K562 (cell line): ENCODE measurements at regions not wholly inside any gene's neighbourhood (a gene's known extent, or its start where the extent isn't known, plus 50 kb on each side); places are given as distances from the start of the nearest gene placed in this dataset.

Experiments used
- ATAC-seq: fragments of 200-7000 bp; cut with Tn5 transposase; 3 replicates; pipeline ENCODE4 v1.9.1; 2020; ENCODE audit warnings: moderate library complexity
- BruUV-seq: library from RNA; stranded (reverse); fragments of 400-500 nt; replicated peaks from 2 replicates; lab custom pipeline; 2021; lab: Mats Ljungman, UMichigan
- CTCF ChIA-PET: fragments of 300-600 bp; formaldehyde crosslinking; extraction: SDS; loops from one replicate; lab custom pipeline; 2021; ENCODE audit warnings: low intra/inter-chr PET ratio; lab: Yijun Ruan, JAX
- POLR2A ChIA-PET: fragments of 300-600, 350-650 bp; sonication (Branson Sonifier 250); formaldehyde crosslinking; extraction: SDS; loops from one replicate; lab custom pipeline; 2021; ENCODE audit warnings: antibody characterized with exemption, inconsistent platforms; lab: Yijun Ruan, JAX
- DNase-seq, 4 experiments: peaks; one replicate each; pipeline versions ENCODE4 v3.0.0 to v3.0.0-alpha.2; 2011 to 2018; ENCODE audit warnings: low spot score in 3 of 4, mixed read lengths in 3 of 4; ENCODE audit errors: extremely low read depth in 1 of 4
- FAIRE-seq: peaks from 2 replicates; lab custom pipeline; 2011; peaks lifted over from hg19 to GRCh38; lab: Jason Lieb, UNC
- H2AFZ ChIP-seq: 2 replicates; pipeline ENCODE4 v1.6.0; 2011; ENCODE audit warnings: low read depth, low read length, control low read depth, inconsistent platforms
- H3K27ac ChIP-seq: fragments of 200-600 bp; 3 replicates; pipeline ENCODE4 v1.8.0; 2011; ENCODE audit warnings: low read depth, mild to moderate bottlenecking, control low read depth, inconsistent platforms, low read length, moderate library complexity, mixed read lengths; ENCODE audit errors: extremely low read depth
- H3K27me3 ChIP-seq, 2 experiments: fragments of 300-600 bp in 1 of 2; 2 replicates in 1 of 2; 3 replicates in 1 of 2; pipeline versions ENCODE4 v1.6.0 to v1.8.0; 2011; ENCODE audit warnings: inconsistent platforms in 2 of 2, low read length in 2 of 2, mild to moderate bottlenecking in 1 of 2, mixed read lengths in 1 of 2, moderate library complexity in 1 of 2; ENCODE audit not compliant: control insufficient read depth in 2 of 2, insufficient read depth in 2 of 2
- H3K36me3 ChIP-seq: fragments of 300-600 bp; 3 replicates; pipeline ENCODE4 v1.8.0; 2011; ENCODE audit warnings: mild to moderate bottlenecking, low read length, inconsistent platforms; ENCODE audit not compliant: control insufficient read depth, insufficient read depth
- H3K4me1 ChIP-seq, 2 experiments: fragments of 200-600 bp in 1 of 2; replicated peaks in 1 of 2; 2 replicates in 1 of 2; 3 replicates in 1 of 2; pipeline versions ENCODE4 v1.5.1 to v1.8.0; 2011; ENCODE audit warnings: inconsistent platforms in 2 of 2, low read length in 2 of 2, mild to moderate bottlenecking in 1 of 2, mixed read lengths in 1 of 2, moderate library complexity in 1 of 2; ENCODE audit not compliant: control insufficient read depth in 2 of 2, insufficient read depth in 2 of 2
- H3K4me2 ChIP-seq: 2 replicates; pipeline ENCODE4 v1.6.1; 2011; ENCODE audit warnings: low read length, control low read depth, inconsistent platforms, mixed read lengths; ENCODE audit not compliant: insufficient read depth
- H3K4me3 ChIP-seq: fragments of 200-600 bp; sonication (generic), shearing (Covaris generic); 2 replicates; pipeline ENCODE4 v1.5.1; 2016; ENCODE audit warnings: control low read depth, inconsistent platforms
- H3K79me2 ChIP-seq: fragments of 200-600 bp; 3 replicates; pipeline ENCODE4 v1.8.0; 2011; ENCODE audit warnings: low read length, inconsistent platforms; ENCODE audit not compliant: control insufficient read depth, insufficient read depth
- H3K9ac ChIP-seq, 2 experiments: 2 replicates each; pipeline versions ENCODE4 v1.6.0 to v1.6.1; 2011; ENCODE audit warnings: low read depth in 2 of 2, low read length in 2 of 2, control low read depth in 1 of 2, inconsistent platforms in 1 of 2, mild to moderate bottlenecking in 1 of 2, mixed read lengths in 1 of 2; ENCODE audit not compliant: insufficient read depth in 1 of 2
- H3K9me1 ChIP-seq: one replicate; pipeline ENCODE4 v1.6.0; 2011; ENCODE audit warnings: inconsistent platforms, mild to moderate bottlenecking, low read length, moderate library complexity; ENCODE audit not compliant: control insufficient read depth, insufficient read depth
- H3K9me3 ChIP-seq: replicated peaks from 2 replicates; pipeline ENCODE4 v1.5.1; 2011; ENCODE audit warnings: low read depth, low read length, inconsistent platforms; ENCODE audit not compliant: control insufficient read depth, insufficient read depth
- H4K20me1 ChIP-seq: replicated peaks from 2 replicates; pipeline ENCODE4 v1.6.1; 2011; ENCODE audit warnings: low read length, inconsistent platforms, mixed read lengths; ENCODE audit not compliant: control insufficient read depth, insufficient read depth
- EP400 ChIP-seq: fragments of 450-650 bp; IDR thresholded peaks from 2 replicates; pipeline ENCODE4 v1.6.1; 2017; ENCODE audit warnings: antibody characterized with exemption, mild to moderate bottlenecking, moderate library complexity
- ETV6 ChIP-seq, 3 experiments: fragments of 150-350 bp in 1 of 3; sonication (generic) in 1 of 3; formaldehyde crosslinking in 1 of 3; IDR thresholded peaks; 2 replicates each; pipeline versions ENCODE4 v1.6.1 to v1.8.0; 2014 to 2022; ENCODE audit warnings: borderline replicate concordance in 2 of 3, low read depth in 2 of 3, antibody characterized with exemption in 1 of 3, low read length in 1 of 3, mild to moderate bottlenecking in 1 of 3, missing genetic modification reagents in 1 of 3
- GATAD2B ChIP-seq: fragments of 450-650 bp; IDR thresholded peaks from 2 replicates; pipeline ENCODE4 v1.6.1; 2017; ENCODE audit warnings: mild to moderate bottlenecking, borderline replicate concordance
- JUN ChIP-seq, 2 experiments: sonication (generic) in 1 of 2; formaldehyde crosslinking in 1 of 2; IDR thresholded peaks; 2 replicates each; pipeline versions ENCODE4 v1.6.1 to v1.8.0; 2012 to 2022; ENCODE audit warnings: borderline replicate concordance in 2 of 2, mild to moderate bottlenecking in 2 of 2, improper control_type of control experiment in 1 of 2, low read depth in 1 of 2, low read length in 1 of 2, missing genetic modification reagents in 1 of 2
- MED1 ChIP-seq: sonication (generic); formaldehyde crosslinking; IDR thresholded peaks from 2 replicates; pipeline ENCODE4 v1.8.1; 2023; ENCODE audit warnings: missing genetic modification reagents, borderline replicate concordance
- MYBL2 ChIP-seq, 2 experiments: fragments of 450-650 bp in 1 of 2; sonication (generic) in 1 of 2; formaldehyde crosslinking in 1 of 2; IDR thresholded peaks; 2 replicates each; pipeline versions ENCODE4 v1.6.1 to v1.8.1; 2017 to 2022; ENCODE audit warnings: borderline replicate concordance in 1 of 2, inconsistent platforms in 1 of 2, low read depth in 1 of 2, mild to moderate bottlenecking in 1 of 2, missing genetic modification reagents in 1 of 2, moderate library complexity in 1 of 2
- RUNX1 ChIP-seq: sonication (generic); IDR thresholded peaks from 2 replicates; pipeline ENCODE4 v1.6.1; 2016; ENCODE audit warnings: antibody characterized with exemption, low read depth
- SLC30A9 ChIP-seq: fragments of 250-450 bp; sonication (Bioruptor Pico); IDR thresholded peaks from 2 replicates; pipeline ENCODE4 v1.8.0; 2022; ENCODE audit warnings: mild to moderate bottlenecking, moderate library complexity
- WGBS: fragments of 100-300 bp; shearing (Covaris generic); methylation state at CpG from one replicate; pipeline ENCODE4 v1.1.6; 2016; ENCODE audit warnings: low coverage, mixed read lengths; ENCODE audit not compliant: insufficient coverage; ENCODE audit errors: missing lambda C conversion rate; 5-methylcytosine and 5-hydroxymethylcytosine counted together
- in situ Hi-C: fragments of 300-500 bp; cut with MboI; formaldehyde crosslinking; loops from 4 replicates; pipeline ENCODE4 v1.15.0; 2018; ENCODE audit warnings: inconsistent platforms, mixed read lengths
- intact Hi-C: fragments of 100-400 bp; cut with micrococcal nuclease; formaldehyde crosslinking; loops from 2 replicates; pipeline ENCODE4 v1.14.2; 2022
- TF ChIP-seq, protein P1 (sequence below): sonication (generic); formaldehyde crosslinking; IDR thresholded peaks from 2 replicates; pipeline ENCODE4 v1.8.0; 2023; ENCODE audit warnings: missing genetic modification reagents, mild to moderate bottlenecking, borderline replicate concordance
- TF ChIP-seq, protein P2 (sequence below): fragments of 250-450 bp; sonication (Bioruptor Pico); IDR thresholded peaks from 2 replicates; pipeline ENCODE4 v1.4.0; 2020; ENCODE audit warnings: mild to moderate bottlenecking, moderate library complexity, borderline replicate concordance
- TF ChIP-seq, protein P3 (sequence below): IDR thresholded peaks from 2 replicates; pipeline ENCODE4 v1.6.1; 2012; ENCODE audit warnings: low read depth, low read length, improper control_type of control experiment, borderline replicate concordance

DNA sequence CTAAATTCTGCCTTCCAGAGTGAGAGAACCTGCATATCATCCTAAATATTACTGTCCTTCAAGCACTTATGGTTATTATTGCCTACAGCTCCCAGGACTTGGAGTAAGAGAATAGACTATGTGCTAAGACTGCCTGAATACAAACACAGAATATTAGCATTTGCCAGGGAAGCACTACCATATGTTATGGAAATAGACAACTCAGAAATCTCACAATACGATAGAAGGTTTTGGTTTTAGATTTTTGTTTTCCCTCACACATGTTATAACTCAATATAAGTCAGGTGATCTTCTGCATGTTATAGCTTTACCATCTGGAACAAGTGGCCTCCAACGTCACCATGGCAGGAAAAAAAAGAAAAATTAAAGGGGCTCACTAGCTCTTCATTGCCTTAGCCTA is 413.9 kb downstream of the LRRIQ3 start:
- ChIA-PET POLR2A (no interaction called here), CTCF (no interaction called here)
- Histone ChIP-seq H3K4me3 (no peak overlapping the region), H3K27ac (no peak overlapping the region), H3K4me1 (no peaks in the 10 kb centered on the region), H3K36me3 (no peaks in the 10 kb centered on the region), H4K20me1 (no peaks in the 10 kb centered on the region), H3K9ac (no peak overlapping the region), H3K27me3 (no peaks in the 10 kb centered on the region), H3K79me2 (no peaks in the 10 kb centered on the region), H2AFZ (no peak overlapping the region), H3K9me3 (peaks cover 2% of the 10 kb centered on the region), H3K9me1 (no peaks in the 10 kb centered on the region), H3K4me2 (no peak overlapping the region)
- no TSS peak for BruUV-seq
- no peak for DNase-seq
- ATAC-seq = no peak
- intact Hi-C loops (no loop called here), in situ Hi-C loops (no loop called here)
- WGBS = 0% methylated on average over 2 of the region's 2 CpGs
- no peak for FAIRE-seq
- TF ChIP-seq RUNX1 (no peak), SLC30A9 (CRISPR knock-in tag) (no peak), GATAD2B (no peak), ETV6 (IDR thresholded peaks at IDR 0.05; ENCODE audit: borderline replicate concordance in 1 of 2, low read depth in 2 of 2, low read length in 1 of 2) (no peak), ETV6 (CRISPR knock-in tag; IDR thresholded peaks at IDR 0.05; ENCODE audit: borderline replicate concordance) (no peak), JUN (IDR thresholded peaks at IDR 0.05; ENCODE audit: borderline replicate concordance, low read depth, low read length) (no peak), JUN (CRISPR knock-in tag; IDR thresholded peaks at IDR 0.05; ENCODE audit: borderline replicate concordance) (no peak), MYBL2 (IDR thresholded peaks at IDR 0.05; ENCODE audit: low read depth) (no peak), MYBL2 (CRISPR knock-in tag; IDR thresholded peaks at IDR 0.05; ENCODE audit: borderline replicate concordance) (no peak), MED1 (CRISPR knock-in tag) (no peak), EP400 (no peak)
- TF ChIP-seq, protein P1, sequence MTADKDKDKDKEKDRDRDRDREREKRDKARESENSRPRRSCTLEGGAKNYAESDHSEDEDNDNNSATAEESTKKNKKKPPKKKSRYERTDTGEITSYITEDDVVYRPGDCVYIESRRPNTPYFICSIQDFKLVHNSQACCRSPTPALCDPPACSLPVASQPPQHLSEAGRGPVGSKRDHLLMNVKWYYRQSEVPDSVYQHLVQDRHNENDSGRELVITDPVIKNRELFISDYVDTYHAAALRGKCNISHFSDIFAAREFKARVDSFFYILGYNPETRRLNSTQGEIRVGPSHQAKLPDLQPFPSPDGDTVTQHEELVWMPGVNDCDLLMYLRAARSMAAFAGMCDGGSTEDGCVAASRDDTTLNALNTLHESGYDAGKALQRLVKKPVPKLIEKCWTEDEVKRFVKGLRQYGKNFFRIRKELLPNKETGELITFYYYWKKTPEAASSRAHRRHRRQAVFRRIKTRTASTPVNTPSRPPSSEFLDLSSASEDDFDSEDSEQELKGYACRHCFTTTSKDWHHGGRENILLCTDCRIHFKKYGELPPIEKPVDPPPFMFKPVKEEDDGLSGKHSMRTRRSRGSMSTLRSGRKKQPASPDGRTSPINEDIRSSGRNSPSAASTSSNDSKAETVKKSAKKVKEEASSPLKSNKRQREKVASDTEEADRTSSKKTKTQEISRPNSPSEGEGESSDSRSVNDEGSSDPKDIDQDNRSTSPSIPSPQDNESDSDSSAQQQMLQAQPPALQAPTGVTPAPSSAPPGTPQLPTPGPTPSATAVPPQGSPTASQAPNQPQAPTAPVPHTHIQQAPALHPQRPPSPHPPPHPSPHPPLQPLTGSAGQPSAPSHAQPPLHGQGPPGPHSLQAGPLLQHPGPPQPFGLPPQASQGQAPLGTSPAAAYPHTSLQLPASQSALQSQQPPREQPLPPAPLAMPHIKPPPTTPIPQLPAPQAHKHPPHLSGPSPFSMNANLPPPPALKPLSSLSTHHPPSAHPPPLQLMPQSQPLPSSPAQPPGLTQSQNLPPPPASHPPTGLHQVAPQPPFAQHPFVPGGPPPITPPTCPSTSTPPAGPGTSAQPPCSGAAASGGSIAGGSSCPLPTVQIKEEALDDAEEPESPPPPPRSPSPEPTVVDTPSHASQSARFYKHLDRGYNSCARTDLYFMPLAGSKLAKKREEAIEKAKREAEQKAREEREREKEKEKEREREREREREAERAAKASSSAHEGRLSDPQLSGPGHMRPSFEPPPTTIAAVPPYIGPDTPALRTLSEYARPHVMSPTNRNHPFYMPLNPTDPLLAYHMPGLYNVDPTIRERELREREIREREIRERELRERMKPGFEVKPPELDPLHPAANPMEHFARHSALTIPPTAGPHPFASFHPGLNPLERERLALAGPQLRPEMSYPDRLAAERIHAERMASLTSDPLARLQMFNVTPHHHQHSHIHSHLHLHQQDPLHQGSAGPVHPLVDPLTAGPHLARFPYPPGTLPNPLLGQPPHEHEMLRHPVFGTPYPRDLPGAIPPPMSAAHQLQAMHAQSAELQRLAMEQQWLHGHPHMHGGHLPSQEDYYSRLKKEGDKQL (CRISPR knock-in tag) = no peak
- TF ChIP-seq, protein P2, sequence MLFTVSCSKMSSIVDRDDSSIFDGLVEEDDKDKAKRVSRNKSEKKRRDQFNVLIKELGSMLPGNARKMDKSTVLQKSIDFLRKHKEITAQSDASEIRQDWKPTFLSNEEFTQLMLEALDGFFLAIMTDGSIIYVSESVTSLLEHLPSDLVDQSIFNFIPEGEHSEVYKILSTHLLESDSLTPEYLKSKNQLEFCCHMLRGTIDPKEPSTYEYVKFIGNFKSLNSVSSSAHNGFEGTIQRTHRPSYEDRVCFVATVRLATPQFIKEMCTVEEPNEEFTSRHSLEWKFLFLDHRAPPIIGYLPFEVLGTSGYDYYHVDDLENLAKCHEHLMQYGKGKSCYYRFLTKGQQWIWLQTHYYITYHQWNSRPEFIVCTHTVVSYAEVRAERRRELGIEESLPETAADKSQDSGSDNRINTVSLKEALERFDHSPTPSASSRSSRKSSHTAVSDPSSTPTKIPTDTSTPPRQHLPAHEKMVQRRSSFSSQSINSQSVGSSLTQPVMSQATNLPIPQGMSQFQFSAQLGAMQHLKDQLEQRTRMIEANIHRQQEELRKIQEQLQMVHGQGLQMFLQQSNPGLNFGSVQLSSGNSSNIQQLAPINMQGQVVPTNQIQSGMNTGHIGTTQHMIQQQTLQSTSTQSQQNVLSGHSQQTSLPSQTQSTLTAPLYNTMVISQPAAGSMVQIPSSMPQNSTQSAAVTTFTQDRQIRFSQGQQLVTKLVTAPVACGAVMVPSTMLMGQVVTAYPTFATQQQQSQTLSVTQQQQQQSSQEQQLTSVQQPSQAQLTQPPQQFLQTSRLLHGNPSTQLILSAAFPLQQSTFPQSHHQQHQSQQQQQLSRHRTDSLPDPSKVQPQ (CRISPR knock-in tag) = no peak
- TF ChIP-seq, protein P3, sequence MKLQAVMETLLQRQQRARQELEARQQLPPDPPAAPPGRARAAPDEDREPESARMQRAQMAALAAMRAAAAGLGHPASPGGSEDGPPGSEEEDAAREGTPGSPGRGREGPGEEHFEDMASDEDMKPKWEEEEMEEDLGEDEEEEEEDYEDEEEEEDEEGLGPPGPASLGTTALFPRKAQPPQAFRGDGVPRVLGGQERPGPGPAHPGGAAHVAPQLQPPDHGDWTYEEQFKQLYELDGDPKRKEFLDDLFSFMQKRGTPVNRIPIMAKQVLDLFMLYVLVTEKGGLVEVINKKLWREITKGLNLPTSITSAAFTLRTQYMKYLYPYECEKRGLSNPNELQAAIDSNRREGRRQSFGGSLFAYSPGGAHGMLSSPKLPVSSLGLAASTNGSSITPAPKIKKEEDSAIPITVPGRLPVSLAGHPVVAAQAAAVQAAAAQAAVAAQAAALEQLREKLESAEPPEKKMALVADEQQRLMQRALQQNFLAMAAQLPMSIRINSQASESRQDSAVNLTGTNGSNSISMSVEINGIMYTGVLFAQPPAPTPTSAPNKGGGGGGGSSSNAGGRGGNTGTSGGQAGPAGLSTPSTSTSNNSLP = no peak
